IPS DF 6.9 (cell line): ENCODE measurements at regions not wholly inside any gene's neighbourhood (a gene's known extent, or its start where the extent isn't known, plus 50 kb on each side); places are given as distances from the start of the nearest gene placed in this dataset.

Source experiments
- DNase-seq: peaks from one replicate; pipeline ENCODE4 v3.0.0-alpha.2; 2013; ENCODE audit warnings: low read depth, low spot score
- H3K27ac ChIP-seq: one replicate; pipeline ENCODE4 v1.5.1; 2013; ENCODE audit warnings: low read length, control low read depth
- H3K27me3 ChIP-seq: 2 replicates; pipeline ENCODE4 v1.6.1; 2013; ENCODE audit warnings: mild to moderate bottlenecking, low read length; ENCODE audit not compliant: control insufficient read depth, insufficient read depth
- H3K36me3 ChIP-seq: 2 replicates; pipeline ENCODE4 v1.6.1; 2013; ENCODE audit warnings: low read length; ENCODE audit not compliant: control insufficient read depth, insufficient read depth
- H3K4me1 ChIP-seq: 2 replicates; pipeline ENCODE4 v1.6.1; 2013; ENCODE audit warnings: low read length; ENCODE audit not compliant: control insufficient read depth, insufficient read depth
- H3K4me3 ChIP-seq: 2 replicates; pipeline ENCODE4 v1.5.1; 2013; ENCODE audit warnings: mild to moderate bottlenecking, low read length
- H3K9me3 ChIP-seq: 2 replicates; pipeline ENCODE4 v1.6.1; 2013; ENCODE audit warnings: low read length, inconsistent platforms; ENCODE audit not compliant: control insufficient read depth, insufficient read depth
- WGBS: extraction: QIAGEN DNeasy Blood & Tissue Kit; methylation state at CpG from one replicate; pipeline ENCODE4 v1.1.7; 2013; ENCODE audit warnings: mixed read lengths, missing lambda C conversion rate; ENCODE audit not compliant: insufficient read length, insufficient coverage; 5-methylcytosine and 5-hydroxymethylcytosine counted together

DNA sequence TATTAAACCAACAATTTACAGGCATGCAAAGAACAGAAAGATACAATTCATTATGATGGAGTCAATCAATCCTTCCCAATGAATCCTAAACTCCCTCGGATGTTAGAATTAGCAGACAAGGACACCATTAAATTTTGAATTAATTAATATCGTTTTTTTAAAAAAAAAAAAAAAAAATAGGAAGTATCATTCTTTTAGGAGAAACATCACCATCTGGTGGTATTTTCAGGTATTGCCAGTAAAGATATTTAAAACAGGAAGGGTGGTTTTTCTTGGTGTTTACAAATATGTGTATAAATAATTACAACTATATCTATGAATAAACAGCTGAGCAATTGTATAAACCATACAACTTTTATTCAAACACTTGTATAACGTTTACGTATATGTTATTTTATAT lies 564.4 kb downstream of the HAO1 start:
- H3K27ac ChIP-seq, result no peak overlapping the region
- H3K4me1 ChIP-seq, result peaks cover 1% of the 10 kb centered on the region; the same call in 1 of the 2 replicates
- no peak for DNase-seq
- H3K36me3 ChIP-seq, result no peaks in the 10 kb centered on the region
- H3K4me3 ChIP-seq, result no peak overlapping the region
- no peaks in the 10 kb centered on the region for H3K27me3 ChIP-seq
- no CpG with 5 or more reads among the region's 4 CpGs for WGBS
- no peaks in the 10 kb centered on the region; the same call in 1 of the 2 replicates for H3K9me3 ChIP-seq

- H3K4me1 ChIP-seq, result peaks cover 1% of the 10 kb centered on the region; the same call in 1 of the 2 replicates
- no CpG with 5 or more reads among the region's 5 CpGs for WGBS
- H3K27ac ChIP-seq, result no peak overlapping the region
- no peak for DNase-seq
- no peaks in the 10 kb centered on the region; the same call in 1 of the 2 replicates for H3K9me3 ChIP-seq
- H3K27me3 ChIP-seq, result no peaks in the 10 kb centered on the region
- H3K36me3 ChIP-seq, result no peaks in the 10 kb centered on the region
- no peak overlapping the region for H3K4me3 ChIP-seq
Observed at GRCh38 chr20:7378864-7379605, 561.2 kb downstream of the HAO1 start.

DNA sequence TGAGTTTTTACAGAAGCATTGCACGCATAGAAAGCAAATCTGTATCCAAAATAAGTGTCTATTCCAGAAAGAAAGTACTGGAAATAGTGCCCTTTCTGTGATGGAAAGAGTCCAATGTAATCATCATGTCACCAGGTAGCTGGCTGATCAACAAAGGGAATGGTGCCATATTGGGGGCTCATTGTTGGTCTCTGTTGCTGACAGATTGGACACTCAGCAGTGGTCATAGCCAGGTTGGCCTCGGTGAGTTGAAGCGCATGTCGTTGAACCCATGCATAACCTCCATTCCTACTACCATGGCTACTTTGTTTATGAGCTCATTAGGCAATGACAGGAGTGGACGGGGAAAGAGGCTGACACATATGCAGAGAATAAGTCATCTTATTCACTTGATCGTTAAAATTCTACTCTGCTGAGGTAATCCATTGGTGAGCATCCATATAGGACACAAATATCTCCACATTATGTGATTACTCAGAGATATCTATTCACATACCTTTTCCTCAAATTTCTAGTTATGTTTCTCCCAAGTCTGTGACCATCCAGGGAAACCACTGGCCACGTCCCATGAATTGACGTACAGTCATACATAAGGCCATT lies 560.5 kb downstream of the HAO1 start:
- Histone ChIP-seq H3K27me3 (no peaks in the 10 kb centered on the region), H3K9me3 (no peaks in the 10 kb centered on the region; the same call in 1 of the 2 replicates), H3K4me3 (no peak overlapping the region), H3K4me1 (peaks cover 1% of the 10 kb centered on the region; the same call in 1 of the 2 replicates), H3K36me3 (no peaks in the 10 kb centered on the region), H3K27ac (no peak overlapping the region)
- no CpG with 5 or more reads among the region's 8 CpGs for WGBS
- no peak for DNase-seq

DNA sequence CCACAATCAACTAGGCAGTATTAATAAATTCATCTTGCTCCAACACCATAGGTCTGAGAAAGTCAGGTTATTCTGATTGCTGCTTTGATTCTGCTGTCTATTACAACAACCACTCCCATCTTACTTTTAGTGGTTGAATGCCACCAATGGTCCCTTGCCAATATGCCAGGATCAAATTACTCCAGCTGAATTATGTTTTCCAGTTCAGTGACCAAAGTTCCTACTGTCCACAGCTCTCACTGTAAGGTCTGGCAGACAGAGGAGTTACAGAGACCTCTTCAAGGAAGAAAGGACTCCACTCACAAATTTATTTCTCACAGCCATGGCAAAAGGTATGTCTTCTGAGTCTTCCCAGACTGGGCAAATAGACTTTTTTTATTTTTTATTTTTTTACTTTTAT lies 557.0 kb downstream of the HAO1 start:
- Histone ChIP-seq H3K36me3 (no peaks in the 10 kb centered on the region), H3K9me3 (no peaks in the 10 kb centered on the region), H3K27ac (no peak overlapping the region), H3K27me3 (no peaks in the 10 kb centered on the region), H3K4me1 (no peaks in the 10 kb centered on the region), H3K4me3 (no peak overlapping the region)
- DNase-seq, result no peak

- H3K4me3 ChIP-seq, result no peak overlapping the region
- no peaks in the 10 kb centered on the region for H3K27me3 ChIP-seq
- DNase-seq, result no peak
- H3K9me3 ChIP-seq, result no peaks in the 10 kb centered on the region
- no peaks in the 10 kb centered on the region for H3K4me1 ChIP-seq
- no peak overlapping the region for H3K27ac ChIP-seq
- H3K36me3 ChIP-seq, result no peaks in the 10 kb centered on the region
- 100% methylated on average over 1 of the region's 3 CpGs for WGBS
Observed at GRCh38 chr20:7387638-7388193, 552.5 kb downstream of the HAO1 start.

DNA sequence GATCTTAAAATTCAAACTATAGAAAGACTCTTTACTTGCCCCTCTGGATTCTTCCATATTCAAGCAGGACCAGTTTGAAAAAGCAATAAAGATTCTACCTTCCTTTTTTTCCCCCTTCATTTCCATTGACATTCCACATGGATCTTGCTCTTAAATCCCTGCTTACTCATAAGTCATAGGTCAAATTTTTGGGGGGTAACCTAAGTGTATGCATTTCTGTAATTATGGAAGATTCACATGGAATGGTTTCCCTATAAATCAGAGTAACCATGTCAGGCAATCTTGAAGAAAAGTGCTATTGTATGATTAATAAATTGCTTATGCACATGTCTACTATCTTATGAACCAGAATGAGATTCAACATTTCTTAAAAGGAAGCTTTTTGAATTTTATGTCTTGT lies 551.0 kb downstream of the HAO1 start:
- Histone ChIP-seq H3K4me3 (no peak overlapping the region), H3K9me3 (no peaks in the 10 kb centered on the region), H3K27ac (no peak overlapping the region), H3K36me3 (no peaks in the 10 kb centered on the region), H3K4me1 (no peaks in the 10 kb centered on the region), H3K27me3 (no peaks in the 10 kb centered on the region)
- no peak for DNase-seq

DNA sequence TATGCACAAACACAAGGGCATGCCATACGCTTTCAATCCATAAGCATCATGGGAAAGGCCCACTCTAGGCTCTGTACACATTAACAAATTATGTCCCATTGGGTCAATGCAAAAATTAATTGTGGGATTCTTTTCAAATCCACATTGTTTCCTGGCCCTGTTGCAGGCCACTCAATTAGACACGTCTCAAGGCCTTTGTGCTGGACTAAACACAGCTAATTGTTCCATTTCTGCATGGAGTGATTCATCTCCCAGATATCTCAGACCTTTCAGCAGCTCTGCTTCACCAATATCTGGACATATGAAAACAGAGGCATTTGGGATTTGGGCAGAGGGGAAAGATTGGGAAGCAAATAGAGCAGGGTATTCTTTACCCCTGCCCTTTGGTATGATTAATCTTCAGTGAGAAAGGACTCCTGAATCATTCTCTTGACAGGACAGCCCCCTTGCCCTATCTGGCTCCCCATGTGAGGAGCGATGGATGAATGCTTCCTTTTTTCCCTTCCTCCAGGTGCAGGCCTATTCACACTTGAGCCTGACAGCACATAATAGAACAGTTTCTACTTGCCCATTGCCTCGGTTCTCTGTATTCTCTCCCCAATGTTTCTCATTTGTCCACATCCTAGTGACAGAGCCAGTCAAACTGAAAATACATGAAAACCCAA lies 547.6 kb downstream of the HAO1 start:
- Histone ChIP-seq H3K4me3 (no peak overlapping the region), H3K27ac (no peak overlapping the region), H3K4me1 (no peaks in the 10 kb centered on the region), H3K9me3 (no peaks in the 10 kb centered on the region), H3K36me3 (no peaks in the 10 kb centered on the region), H3K27me3 (no peaks in the 10 kb centered on the region)
- no peak for DNase-seq
- WGBS, result no CpG with 5 or more reads among the region's 4 CpGs

GRCh38 chr20:7399114-7399513 lies 541.1 kb downstream of the HAO1 start:
- Histone ChIP-seq H3K4me3 (no peak overlapping the region), H3K36me3 (no peaks in the 10 kb centered on the region), H3K9me3 (no peaks in the 10 kb centered on the region), H3K27ac (no peak overlapping the region), H3K27me3 (no peaks in the 10 kb centered on the region), H3K4me1 (no peaks in the 10 kb centered on the region)
- no peak for DNase-seq
- WGBS, result no CpG with 5 or more reads among the region's 6 CpGs

- no peaks in the 10 kb centered on the region for H3K27me3 ChIP-seq
- no peak overlapping the region for H3K27ac ChIP-seq
- no CpG with 5 or more reads among the region's 3 CpGs for WGBS
- no peaks in the 10 kb centered on the region for H3K36me3 ChIP-seq
- no peak overlapping the region for H3K4me3 ChIP-seq
- H3K9me3 ChIP-seq, result no peaks in the 10 kb centered on the region
- no peaks in the 10 kb centered on the region for H3K4me1 ChIP-seq
- no peak for DNase-seq
Observed at GRCh38 chr20:7399575-7399974, 540.7 kb downstream of the HAO1 start.

DNA sequence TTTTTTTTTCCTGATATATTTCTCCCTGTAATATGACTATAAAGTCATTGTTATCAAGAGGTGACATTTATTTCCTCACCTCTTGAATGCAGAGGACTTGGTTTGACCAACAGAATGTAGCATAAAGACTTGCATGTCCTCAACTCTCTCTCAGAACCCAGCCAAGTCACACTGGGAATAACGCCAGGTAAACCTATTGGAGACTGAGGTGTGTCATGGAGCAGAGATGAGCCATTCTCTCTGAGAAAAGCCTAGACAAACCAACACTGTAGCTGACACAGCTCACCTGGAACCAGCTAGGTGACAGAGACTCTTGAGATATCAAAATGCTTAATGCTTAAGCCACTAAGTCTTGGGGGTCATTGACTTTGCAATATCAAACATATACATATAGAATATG lies 533.6 kb downstream of the HAO1 start:
- no peak overlapping the region for H3K4me3 ChIP-seq
- no peaks in the 10 kb centered on the region for H3K9me3 ChIP-seq
- no peak overlapping the region for H3K27ac ChIP-seq
- H3K4me1 ChIP-seq, result no peaks in the 10 kb centered on the region
- WGBS, result no CpG with 5 or more reads among the region's 1 CpG
- H3K36me3 ChIP-seq, result no peaks in the 10 kb centered on the region
- no peak for DNase-seq
- no peaks in the 10 kb centered on the region for H3K27me3 ChIP-seq
